ENCODE measurements at regions not wholly inside any gene's neighbourhood (a gene's known extent, or its start where the extent isn't known, plus 50 kb on each side); places are given as distances from the start of the nearest gene placed in this dataset.

GRCh38 chr6:115058414-115059211 is 715.8 kb upstream of the HS3ST5 start:
- TF ChIP-seq, protein P1, sequence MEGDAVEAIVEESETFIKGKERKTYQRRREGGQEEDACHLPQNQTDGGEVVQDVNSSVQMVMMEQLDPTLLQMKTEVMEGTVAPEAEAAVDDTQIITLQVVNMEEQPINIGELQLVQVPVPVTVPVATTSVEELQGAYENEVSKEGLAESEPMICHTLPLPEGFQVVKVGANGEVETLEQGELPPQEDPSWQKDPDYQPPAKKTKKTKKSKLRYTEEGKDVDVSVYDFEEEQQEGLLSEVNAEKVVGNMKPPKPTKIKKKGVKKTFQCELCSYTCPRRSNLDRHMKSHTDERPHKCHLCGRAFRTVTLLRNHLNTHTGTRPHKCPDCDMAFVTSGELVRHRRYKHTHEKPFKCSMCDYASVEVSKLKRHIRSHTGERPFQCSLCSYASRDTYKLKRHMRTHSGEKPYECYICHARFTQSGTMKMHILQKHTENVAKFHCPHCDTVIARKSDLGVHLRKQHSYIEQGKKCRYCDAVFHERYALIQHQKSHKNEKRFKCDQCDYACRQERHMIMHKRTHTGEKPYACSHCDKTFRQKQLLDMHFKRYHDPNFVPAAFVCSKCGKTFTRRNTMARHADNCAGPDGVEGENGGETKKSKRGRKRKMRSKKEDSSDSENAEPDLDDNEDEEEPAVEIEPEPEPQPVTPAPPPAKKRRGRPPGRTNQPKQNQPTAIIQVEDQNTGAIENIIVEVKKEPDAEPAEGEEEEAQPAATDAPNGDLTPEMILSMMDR (IDR thresholded peaks at IDR 0.05; ENCODE audit: extremely low read depth in 1 of 2, insufficient read depth in 1 of 2, low read depth in 1 of 2, low read length in 2 of 2), result no peak
- no peak for TF ChIP-seq POLR2A (IDR thresholded peaks at IDR 0.05; ENCODE audit: low read depth, low read length)
- no peak for TF ChIP-seq JUN (IDR thresholded peaks at IDR 0.05; ENCODE audit: borderline replicate concordance, insufficient read depth, insufficient read length, low read depth)
- no peak for TF ChIP-seq MYC (IDR thresholded peaks at IDR 0.05; ENCODE audit: low read depth, low read length)
